ENCODE measurements at regions not wholly inside any gene's neighbourhood (a gene's known extent, or its start where the extent isn't known, plus 50 kb on each side); places are given as distances from the start of the nearest gene placed in this dataset.

DNA sequence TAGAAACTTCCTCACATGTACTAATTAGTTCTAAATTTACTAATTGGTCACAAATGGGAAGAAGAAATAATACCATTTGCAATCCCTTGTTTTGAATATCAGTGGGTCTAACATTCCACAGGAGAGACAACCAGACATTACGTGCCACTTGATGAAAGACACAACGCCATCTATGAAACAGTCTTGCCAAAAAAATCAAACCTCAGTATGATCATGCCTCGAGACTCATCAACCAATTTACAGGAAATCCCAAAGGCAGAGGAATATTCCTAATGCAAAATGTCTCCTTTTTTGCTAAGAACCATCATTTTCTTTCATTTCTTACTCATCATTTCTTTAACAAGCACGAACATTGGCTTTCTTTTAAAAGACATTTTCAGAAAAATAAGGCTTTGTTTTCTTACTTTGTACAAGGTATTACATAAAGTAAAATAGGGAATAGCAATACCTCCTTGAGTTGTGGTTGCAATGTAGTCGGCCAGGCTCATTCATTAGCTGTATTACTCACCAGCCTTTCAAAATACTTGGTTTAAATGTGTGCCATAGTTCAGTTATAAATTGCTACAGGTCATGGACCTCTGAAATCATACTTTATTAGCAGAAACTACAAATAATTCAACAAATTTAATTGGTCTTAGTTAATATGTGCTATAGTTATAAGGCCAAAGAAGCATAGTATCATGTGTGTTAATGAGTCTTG, 436.2 kb upstream of the FLRT2 start:
- TF ChIP-seq, protein P1, sequence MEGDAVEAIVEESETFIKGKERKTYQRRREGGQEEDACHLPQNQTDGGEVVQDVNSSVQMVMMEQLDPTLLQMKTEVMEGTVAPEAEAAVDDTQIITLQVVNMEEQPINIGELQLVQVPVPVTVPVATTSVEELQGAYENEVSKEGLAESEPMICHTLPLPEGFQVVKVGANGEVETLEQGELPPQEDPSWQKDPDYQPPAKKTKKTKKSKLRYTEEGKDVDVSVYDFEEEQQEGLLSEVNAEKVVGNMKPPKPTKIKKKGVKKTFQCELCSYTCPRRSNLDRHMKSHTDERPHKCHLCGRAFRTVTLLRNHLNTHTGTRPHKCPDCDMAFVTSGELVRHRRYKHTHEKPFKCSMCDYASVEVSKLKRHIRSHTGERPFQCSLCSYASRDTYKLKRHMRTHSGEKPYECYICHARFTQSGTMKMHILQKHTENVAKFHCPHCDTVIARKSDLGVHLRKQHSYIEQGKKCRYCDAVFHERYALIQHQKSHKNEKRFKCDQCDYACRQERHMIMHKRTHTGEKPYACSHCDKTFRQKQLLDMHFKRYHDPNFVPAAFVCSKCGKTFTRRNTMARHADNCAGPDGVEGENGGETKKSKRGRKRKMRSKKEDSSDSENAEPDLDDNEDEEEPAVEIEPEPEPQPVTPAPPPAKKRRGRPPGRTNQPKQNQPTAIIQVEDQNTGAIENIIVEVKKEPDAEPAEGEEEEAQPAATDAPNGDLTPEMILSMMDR (IDR thresholded peaks at IDR 0.05; ENCODE audit: insufficient read depth, low read depth, low read length, missing control alignments): no peak
- H3K4me3 ChIP-seq (ENCODE audit: low read depth, low read length): no peak overlapping the region
- no peak for DNase-seq (ENCODE audit: low read depth)

DNA sequence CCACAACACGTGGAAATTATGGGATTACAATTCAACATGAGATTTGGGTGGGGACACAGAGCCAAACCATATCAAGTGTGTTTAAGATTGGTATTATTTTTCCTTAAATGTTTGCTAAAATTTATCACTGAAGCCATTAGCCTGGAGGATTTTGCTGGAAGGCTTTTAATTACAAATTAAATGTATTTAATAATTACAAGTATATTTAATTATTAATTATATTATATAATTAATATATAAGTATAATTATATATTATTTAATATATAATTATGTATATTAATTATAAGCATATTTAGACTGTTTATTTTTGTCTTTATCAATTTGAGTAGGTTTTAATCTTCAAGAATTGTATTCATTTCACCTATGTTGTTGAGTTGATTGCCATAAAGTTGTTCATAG, 427.4 kb upstream of the FLRT2 start:
- H3K4me3 ChIP-seq (ENCODE audit: low read depth, low read length): no peak overlapping the region
- no peak for DNase-seq (ENCODE audit: low read depth)
- TF ChIP-seq, protein P1 (IDR thresholded peaks at IDR 0.05; ENCODE audit: insufficient read depth, low read depth, low read length, missing control alignments): no peak

DNA sequence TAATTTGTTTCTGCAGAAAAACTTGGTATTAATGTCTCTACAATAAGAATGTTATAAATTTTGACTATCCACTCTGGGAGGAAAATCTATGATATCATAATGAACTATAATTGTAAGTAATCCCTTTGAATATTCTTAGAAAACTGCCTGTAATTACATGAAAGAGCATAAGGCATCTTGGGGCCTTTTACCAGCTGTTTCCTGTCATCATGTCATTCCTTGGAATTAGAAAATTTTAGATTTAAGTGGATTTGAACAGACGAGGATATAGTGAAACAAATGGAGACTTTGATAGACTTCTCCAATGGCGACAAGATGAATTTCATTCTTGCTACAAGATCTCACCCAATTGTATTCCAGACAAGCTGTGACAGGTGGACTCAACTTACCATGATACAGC, 423.4 kb upstream of the FLRT2 start:
- TF ChIP-seq, protein P1 (IDR thresholded peaks at IDR 0.05; ENCODE audit: insufficient read depth, low read depth, low read length, missing control alignments): no peak
- no peak overlapping the region for H3K4me3 ChIP-seq (ENCODE audit: low read depth, low read length)
- DNase-seq (ENCODE audit: low read depth): no peak

DNA sequence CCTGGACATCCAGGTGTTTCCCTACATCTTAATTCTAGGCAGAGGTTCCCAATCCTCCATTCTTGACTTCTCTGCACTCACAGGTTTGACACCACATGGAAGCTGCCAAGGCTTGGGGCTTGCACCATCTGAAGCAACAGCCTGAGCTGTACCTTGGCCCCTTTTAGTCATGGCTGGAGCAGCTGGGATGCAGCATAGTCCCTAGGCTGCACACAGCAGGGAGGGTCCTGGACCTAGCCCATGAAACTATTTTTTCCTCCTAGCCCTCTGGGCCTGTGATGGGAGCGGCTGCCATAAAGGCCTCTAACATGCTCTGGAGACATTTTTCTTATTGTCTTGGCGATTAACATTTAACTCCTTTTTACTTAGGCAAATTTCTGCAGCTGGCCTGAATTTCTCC, 417.2 kb upstream of the FLRT2 start:
- no peak for DNase-seq (ENCODE audit: low read depth)
- H3K4me3 ChIP-seq (ENCODE audit: low read depth, low read length): no peak overlapping the region
- TF ChIP-seq, protein P1 (IDR thresholded peaks at IDR 0.05; ENCODE audit: insufficient read depth, low read depth, low read length, missing control alignments): no peak

DNA sequence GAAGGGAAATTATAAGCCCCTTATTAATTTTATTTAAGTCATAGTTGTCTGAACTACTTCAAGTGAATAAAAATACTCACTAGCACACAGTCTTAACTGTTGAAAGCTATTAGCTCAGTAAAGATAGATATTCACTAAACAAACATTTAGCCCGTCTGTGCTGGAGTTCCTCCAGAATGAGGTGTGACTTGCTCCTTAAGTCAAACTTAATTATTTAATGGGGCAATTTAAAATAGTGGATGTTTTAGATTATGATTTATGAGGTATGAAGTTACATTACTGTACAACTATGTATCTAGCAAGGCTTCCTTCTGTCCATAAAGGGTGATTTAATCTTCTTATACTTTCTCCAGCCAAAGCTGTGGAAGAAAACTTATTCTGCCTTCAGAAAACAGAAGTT, 414.0 kb upstream of the FLRT2 start:
- TF ChIP-seq, protein P1 (IDR thresholded peaks at IDR 0.05; ENCODE audit: insufficient read depth, low read depth, low read length, missing control alignments): no peak
- no peak overlapping the region for H3K4me3 ChIP-seq (ENCODE audit: low read depth, low read length)
- no peak for DNase-seq (ENCODE audit: low read depth)

DNA sequence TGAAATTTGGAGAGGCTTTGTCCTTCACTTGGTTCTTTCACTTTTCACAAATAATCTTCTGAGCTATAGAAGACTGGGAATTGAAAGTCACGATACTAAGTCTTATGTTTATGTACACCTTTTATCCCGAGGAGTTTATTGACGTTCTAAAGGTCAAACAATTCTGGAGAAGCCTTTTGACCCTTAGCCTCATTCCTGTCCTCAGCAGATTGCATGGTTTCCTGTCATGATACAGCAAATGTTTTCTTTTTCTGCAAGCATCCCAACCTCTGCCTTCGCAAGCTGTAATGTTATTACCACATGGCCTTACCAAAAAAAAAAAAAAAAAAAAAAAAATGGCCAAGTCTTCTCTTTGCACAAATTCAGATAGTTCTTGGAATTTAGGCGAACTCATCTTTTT, 411.7 kb upstream of the FLRT2 start:
- H3K4me3 ChIP-seq (ENCODE audit: low read depth, low read length): no peak overlapping the region
- no peak for DNase-seq (ENCODE audit: low read depth)
- TF ChIP-seq, protein P1 (IDR thresholded peaks at IDR 0.05; ENCODE audit: insufficient read depth, low read depth, low read length, missing control alignments): no peak

DNA sequence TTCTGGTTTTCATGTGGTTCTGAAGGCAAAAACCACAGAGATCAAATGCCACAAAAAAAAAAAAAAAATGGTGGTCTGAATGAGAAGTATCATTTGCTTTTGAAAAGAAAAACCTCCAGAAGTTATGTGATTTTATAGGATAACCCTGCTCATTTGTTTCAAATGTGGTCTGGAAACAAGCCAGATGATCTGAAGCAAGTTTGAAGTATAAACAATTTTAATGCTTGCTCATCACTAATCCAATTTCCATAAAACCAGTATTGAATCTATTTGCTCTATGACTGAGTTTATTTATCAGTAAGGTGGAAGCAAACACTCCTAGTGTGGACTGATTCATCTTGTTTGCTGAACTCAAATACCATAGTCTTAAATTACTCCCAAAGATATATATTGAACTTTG, 407.3 kb upstream of the FLRT2 start:
- TF ChIP-seq, protein P1 (IDR thresholded peaks at IDR 0.05; ENCODE audit: insufficient read depth, low read depth, low read length, missing control alignments): no peak
- DNase-seq (ENCODE audit: low read depth): no peak
- H3K4me3 ChIP-seq (ENCODE audit: low read depth, low read length): no peak overlapping the region

Data from GM12865 (cell line).